ENCODE measurements at regions not wholly inside any gene's neighbourhood (a gene's known extent, or its start where the extent isn't known, plus 50 kb on each side); places are given as distances from the start of the nearest gene placed in this dataset.

DNA sequence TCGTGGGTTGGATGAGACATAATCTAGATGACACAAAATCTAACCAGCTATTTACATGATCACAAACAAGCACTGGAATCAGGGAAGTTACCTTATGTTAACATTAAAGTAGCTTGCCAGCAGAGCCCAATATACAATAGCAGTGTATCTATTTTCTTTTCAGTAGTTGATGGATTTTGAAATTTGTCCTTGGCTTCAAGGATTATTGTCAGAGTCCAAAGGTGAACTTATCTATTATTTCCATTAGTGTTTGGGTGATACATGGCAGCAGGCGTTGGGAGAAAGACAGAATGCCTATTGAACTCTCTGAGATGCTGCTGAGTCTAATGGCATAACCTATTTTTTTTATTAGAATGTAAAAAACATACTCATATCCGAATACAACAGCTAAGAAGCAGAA lies 223.2 kb upstream of the ACTBL2 start:
- in situ Hi-C loops (cut with HindIII; ENCODE audit: low pct_unique_long_range_greater_than_20kb, low sequenced_read_pairs) = no loop called here
- no peak for DNase-seq (ENCODE audit: low read depth in 1 of 2, low spot score in 1 of 2)
- no peak for TF ChIP-seq JUND (IDR thresholded peaks at IDR 0.05; ENCODE audit: low read depth)

DNA sequence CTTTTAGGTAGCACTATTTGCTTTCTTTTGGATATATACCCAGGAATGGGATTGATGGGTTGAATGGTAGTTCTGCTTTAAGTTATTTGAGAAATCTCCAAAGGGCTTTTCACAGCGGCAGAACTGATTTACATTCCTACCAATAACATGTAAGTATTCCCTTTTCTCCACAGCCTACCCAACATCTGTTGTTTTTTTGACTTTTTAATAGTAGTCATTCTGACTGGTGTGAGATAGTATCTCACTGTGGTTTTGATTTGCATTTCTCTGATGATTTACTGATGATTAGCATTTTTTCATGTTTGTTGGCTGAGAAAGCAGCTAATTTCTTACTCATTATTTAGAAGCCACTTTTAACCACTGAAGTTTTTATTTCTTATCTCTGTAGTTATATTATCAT lies 221.1 kb upstream of the ACTBL2 start:
- no peak for TF ChIP-seq JUND (IDR thresholded peaks at IDR 0.05; ENCODE audit: low read depth)
- in situ Hi-C loops (cut with HindIII; ENCODE audit: low pct_unique_long_range_greater_than_20kb, low sequenced_read_pairs) = no loop called here
- no peak for DNase-seq (ENCODE audit: low read depth in 1 of 2, low spot score in 1 of 2)

DNA sequence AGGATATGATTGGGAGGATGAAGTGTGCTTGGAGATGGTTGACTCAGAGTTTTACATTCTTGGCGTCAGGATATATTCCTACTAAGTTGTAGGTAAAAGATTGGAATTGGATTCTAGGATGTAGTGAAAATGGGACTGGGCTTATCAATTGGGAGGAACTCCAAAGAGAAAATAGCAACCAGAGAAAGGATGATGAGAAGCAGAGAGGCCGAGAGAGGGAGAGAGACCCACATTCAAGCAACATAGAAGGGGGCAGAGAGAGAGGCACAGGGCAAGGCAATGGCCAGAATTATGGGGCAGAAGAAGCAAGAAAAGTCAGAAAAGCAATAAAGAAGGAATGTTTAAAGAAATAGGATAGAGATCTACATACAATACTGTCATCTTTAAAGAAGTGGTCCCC lies 217.9 kb upstream of the ACTBL2 start:
- in situ Hi-C loops (cut with HindIII; ENCODE audit: low pct_unique_long_range_greater_than_20kb, low sequenced_read_pairs) = no loop called here
- TF ChIP-seq JUND (IDR thresholded peaks at IDR 0.05; ENCODE audit: low read depth) = no peak

DNA sequence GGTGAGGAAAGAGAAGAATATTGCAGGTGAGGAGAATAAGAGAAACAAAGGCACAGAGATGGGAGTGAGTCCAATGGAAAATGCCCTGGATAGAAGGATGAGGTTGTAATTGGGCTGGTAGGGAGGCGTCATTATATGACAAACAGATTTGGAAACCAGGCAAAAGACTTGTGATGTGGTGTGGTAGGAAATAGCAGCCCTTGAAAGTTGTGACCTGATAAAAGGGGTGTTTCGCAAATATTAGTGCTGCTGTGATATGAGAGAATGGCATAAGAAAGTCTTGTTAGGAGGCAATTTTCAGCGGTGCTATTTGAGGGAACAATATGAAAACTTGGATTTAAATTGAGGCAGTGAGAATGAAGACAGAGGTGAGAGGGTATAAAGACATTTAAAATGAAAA lies 217.5 kb upstream of the ACTBL2 start:
- no peak for TF ChIP-seq JUND (IDR thresholded peaks at IDR 0.05; ENCODE audit: low read depth)
- in situ Hi-C loops (cut with HindIII; ENCODE audit: low pct_unique_long_range_greater_than_20kb, low sequenced_read_pairs) = no loop called here
- DNase-seq (ENCODE audit: low read depth in 1 of 2, low spot score in 1 of 2) = no peak

More for the DNA sequence above, 217.9 kb upstream of the ACTBL2 start:
- no peak for DNase-seq (ENCODE audit: low read depth in 1 of 2, low spot score in 1 of 2)

DNA sequence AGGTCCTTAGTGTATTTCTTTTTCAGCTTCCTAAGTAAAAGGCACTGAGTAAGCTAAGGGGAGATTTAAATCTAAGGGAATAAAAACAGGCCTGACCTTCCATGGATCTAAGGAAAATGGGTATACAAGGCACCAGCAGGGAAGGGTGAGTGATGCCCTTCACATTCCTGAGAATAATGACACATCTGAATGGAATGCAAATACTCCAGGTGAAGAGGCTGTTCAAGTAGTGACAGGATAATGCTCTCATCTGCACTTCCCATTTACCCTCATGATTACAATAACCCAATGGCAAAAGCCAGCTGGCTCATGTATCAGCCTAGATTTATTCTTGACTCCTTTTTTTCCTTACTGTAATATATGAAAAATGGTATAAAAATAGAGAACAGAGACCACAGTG lies 216.2 kb upstream of the ACTBL2 start:
- in situ Hi-C loops (cut with HindIII; ENCODE audit: low pct_unique_long_range_greater_than_20kb, low sequenced_read_pairs) = no loop called here
- DNase-seq (ENCODE audit: low read depth in 1 of 2, low spot score in 1 of 2) = peak; percentile 15 to 82
- peak; percentile 77; the same call in 1 of the 2 replicates for TF ChIP-seq JUND (IDR thresholded peaks at IDR 0.05; ENCODE audit: low read depth)

DNA sequence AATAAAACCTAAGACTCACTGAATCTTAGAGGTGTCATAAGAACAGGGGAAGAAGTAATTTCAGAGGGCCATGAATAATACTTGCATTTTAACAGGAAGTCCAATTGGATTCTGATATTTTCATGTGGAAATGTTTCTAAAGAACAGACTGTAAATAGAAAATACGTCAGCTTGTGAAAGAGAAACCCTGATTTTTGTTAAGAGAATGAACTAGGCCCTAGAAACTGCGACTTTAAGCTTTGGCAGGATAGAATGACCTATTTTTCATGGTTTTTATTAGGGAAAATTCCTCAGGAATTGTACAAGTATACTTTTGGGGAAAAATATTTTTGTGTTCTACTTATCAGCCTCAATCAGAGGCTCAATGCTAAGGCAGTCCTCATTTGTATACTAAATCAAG lies 215.5 kb upstream of the ACTBL2 start:
- in situ Hi-C loops (cut with HindIII; ENCODE audit: low pct_unique_long_range_greater_than_20kb, low sequenced_read_pairs) = no loop called here
- DNase-seq (ENCODE audit: low read depth in 1 of 2, low spot score in 1 of 2) = no peak

DNA sequence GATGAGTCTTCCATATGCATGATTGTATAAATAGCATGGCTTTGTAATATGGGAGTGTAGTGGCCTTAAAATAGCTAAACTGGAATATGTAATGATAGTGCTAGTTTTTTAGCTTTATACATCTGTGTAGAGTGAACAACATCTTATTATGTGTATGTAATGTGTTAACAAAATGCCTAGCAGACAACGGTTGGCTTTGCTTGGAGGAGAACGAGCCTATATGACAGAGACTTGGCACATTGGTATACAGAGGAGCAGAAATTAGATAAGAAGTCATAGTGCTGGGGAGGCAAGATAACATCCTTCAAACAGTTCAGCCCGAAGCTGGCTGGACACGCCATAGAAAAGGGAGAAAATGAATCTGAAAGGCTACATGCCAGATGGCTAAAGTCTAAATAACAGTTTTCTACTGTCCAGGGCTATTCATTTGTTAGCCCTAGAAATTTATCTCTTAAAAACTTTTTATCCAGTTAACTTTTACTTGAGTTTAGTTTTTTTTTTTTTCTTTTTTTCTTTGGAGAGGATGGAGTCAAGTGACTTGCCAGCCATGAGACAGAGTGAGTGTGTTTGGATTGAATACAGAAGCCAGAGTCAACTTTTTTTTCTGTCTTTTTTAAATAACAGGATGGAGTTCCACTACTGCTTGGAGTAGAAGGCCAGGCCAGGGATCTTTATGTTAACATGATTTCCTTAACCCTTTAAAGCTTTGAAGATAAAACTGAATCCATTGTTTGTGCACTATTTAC lies 214.4 kb upstream of the ACTBL2 start:
- no peak for TF ChIP-seq JUND (IDR thresholded peaks at IDR 0.05; ENCODE audit: low read depth)
- no peak for DNase-seq (ENCODE audit: low read depth in 1 of 2, low spot score in 1 of 2)
- in situ Hi-C loops (cut with HindIII; ENCODE audit: low pct_unique_long_range_greater_than_20kb, low sequenced_read_pairs) = no loop called here

More for the DNA sequence above, 215.5 kb upstream of the ACTBL2 start:
- TF ChIP-seq JUND (IDR thresholded peaks at IDR 0.05; ENCODE audit: low read depth) = no peak

DNA sequence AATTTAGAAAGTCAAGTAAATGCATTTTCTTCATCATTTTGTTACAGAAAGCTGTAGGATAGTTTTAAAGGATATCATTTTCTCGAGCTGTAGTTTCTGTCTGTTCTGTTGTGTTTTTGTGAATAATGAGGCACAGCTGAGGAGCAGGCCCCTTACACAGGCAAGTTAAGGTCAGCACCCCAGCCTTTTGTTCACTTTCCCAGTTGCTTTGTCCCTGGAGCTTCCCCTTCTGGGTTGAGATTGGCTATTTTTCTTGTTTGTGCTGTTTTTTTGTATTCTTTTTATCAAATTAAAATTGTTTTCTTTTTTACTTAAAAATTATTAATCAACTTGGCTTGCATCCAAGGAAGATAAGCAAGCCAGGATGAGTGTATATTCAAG lies 213.8 kb upstream of the ACTBL2 start:
- no peak for TF ChIP-seq JUND (IDR thresholded peaks at IDR 0.05; ENCODE audit: low read depth)
- no peak for DNase-seq (ENCODE audit: low read depth in 1 of 2, low spot score in 1 of 2)
- in situ Hi-C loops (cut with HindIII; ENCODE audit: low pct_unique_long_range_greater_than_20kb, low sequenced_read_pairs) = no loop called here

DNA sequence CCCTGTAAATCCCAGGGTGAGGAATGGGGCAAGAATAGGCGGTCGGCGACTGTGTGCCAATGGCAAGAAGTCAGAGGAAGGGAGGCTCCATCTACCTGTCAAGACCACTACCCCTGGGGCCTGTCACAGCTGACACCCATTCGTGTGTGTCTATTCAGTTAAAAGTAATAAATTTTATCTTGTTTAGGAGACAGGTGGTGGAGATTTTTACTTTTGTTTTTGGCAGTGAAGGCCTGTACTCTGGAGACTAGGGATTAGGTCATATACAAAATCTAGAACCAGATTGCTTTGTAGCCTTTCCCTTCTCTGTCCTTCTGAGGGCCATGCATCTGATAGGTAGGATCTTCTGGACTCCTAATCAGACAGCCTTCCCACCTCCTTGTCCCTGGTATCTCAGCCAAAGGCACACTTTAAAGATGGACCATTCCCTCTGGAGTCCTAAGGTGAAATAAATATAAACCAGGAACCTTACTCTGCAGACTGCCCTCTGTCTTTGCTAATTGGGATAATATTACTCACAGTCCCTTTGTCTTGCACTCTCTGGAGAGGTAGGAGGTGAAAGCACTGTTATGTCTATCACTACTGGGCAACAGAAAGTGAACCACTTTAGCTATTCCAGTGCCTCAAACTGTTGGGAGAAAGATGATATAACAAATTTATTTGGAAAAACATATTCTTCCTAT lies 213.2 kb upstream of the ACTBL2 start:
- peak in 1 of 2 experiments; percentile 12 for DNase-seq (ENCODE audit: low read depth in 1 of 2, low spot score in 1 of 2)
- in situ Hi-C loops (cut with HindIII; ENCODE audit: low pct_unique_long_range_greater_than_20kb, low sequenced_read_pairs) = no loop called here
- no peak for TF ChIP-seq JUND (IDR thresholded peaks at IDR 0.05; ENCODE audit: low read depth)

DNA sequence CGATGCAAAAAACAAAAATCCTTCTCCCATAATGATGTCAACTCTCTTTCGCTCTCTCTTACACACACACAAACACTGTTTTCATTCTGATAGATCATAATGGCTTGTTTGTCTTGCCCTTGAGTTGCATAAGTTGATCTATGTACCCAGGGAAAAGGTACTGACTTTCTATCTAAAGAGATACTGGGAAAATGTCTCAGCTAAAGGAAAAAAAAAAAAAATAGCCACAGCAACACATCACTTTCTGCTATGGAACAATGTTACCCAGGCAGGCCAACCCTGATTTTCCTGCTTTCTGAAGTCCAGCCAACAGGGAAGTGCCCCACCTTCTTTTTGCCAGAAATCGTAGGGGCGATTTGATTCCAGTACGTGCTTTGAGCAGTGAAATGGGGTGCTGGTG lies 212.6 kb upstream of the ACTBL2 start:
- in situ Hi-C loops (cut with HindIII; ENCODE audit: low pct_unique_long_range_greater_than_20kb, low sequenced_read_pairs) = no loop called here
- TF ChIP-seq JUND (IDR thresholded peaks at IDR 0.05; ENCODE audit: low read depth) = no peak
- DNase-seq (ENCODE audit: low read depth in 1 of 2, low spot score in 1 of 2) = peak in 1 of 2 experiments; percentile 22

DNA sequence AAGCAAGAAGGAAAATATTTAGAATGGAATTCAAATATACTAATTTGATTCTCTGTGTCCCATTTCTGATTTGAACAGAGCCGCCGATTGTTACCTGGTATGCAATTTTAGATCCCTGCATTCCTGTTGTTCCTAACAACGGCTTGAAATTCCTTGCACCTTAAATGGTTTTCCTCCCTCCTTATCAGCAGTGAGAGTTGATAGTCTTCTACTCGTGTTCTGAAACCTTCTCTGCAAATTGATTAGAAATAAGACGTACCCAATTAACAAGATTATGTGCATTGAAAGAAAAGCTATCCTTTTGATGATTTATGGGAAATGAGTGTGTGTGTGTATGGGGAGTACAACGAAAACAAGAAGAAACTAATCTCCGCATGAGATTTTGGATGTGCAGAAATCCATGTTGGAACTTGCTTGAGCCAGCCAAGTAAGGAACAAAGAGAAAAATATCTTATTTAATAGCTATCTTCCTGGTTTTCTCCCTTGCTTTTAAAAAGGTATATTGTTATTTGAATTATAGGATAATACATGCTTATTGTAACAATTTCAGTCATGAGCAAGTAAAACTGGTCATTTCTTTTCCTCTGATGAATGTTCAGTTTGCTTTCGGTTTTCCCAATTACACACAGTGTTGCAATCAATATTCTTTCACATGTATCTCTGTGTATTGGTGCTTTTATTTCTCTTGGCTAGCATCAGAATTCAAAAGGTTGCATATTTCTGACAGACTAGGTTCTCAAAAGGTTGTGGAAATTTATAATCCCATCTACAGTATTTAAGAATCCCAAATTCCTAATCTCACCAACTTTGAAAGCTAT lies 211.1 kb upstream of the ACTBL2 start:
- in situ Hi-C loops (cut with HindIII; ENCODE audit: low pct_unique_long_range_greater_than_20kb, low sequenced_read_pairs) = no loop called here
- TF ChIP-seq JUND (IDR thresholded peaks at IDR 0.05; ENCODE audit: low read depth) = no peak
- DNase-seq (ENCODE audit: low read depth in 1 of 2, low spot score in 1 of 2) = no peak

DNA sequence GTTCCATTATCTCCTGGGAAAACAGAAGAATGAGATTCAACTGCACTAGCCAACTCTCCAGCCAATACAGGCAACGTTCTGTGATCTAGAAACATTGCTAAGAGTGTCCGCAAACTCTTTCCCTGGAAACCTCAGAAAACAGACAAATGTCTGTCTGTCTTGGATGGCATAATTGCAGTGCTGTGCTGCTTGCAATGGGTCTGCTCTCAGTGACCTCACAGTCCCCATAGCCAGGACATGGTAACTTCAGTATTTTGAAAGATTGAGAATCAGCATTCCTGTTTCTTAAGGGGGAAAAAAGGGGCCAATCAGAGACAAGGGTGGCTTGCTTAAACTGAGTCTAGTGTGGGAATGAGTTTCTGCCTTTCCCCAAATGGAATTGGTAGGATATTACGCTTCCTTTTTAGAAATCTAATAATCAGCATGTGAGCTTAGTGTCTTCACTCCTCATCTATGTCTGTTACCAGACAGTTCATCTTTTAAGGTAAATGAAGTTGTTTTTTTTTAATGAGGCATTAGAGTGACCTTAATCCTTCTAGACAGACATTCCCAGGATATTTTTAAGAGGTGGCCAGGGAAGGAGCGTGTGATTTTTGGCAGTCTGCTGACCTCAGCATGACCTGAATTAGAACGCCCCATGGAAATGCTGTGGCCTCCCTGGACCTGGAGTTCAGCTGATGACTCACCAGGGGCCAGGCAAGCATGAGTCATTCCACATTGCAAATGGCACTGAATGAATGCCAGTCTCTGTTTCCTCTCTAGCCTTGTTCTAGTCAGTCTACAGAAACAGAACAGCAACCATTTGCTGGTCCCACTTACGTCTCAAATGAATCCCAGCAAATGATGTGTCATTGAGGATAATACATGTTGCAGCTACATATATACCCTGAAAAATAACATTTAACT lies 210.2 kb upstream of the ACTBL2 start:
- in situ Hi-C loops (cut with HindIII; ENCODE audit: low pct_unique_long_range_greater_than_20kb, low sequenced_read_pairs) = no loop called here
- TF ChIP-seq JUND (IDR thresholded peaks at IDR 0.05; ENCODE audit: low read depth) = peak; percentile 52; the same call in 1 of the 2 replicates
- peak in 1 of 2 experiments; percentile 49 for DNase-seq (ENCODE audit: low read depth in 1 of 2, low spot score in 1 of 2)

Data from T47D (cell line).